Keratinocyte (primary cell): ENCODE measurements at regions not wholly inside any gene's neighbourhood (a gene's known extent, or its start where the extent isn't known, plus 50 kb on each side); places are given as distances from the start of the nearest gene placed in this dataset.

Experiments
- CTCF ChIP-seq, 3 experiments: IDR thresholded peaks in 1 of 3; conservative IDR thresholded peaks in 1 of 3; optimal IDR thresholded peaks in 1 of 3; 2 replicates in 2 of 3; 3 replicates in 1 of 3; pipeline versions ENCODE3 to v1.5.1; 2011; ENCODE audit warnings: low read length in 3 of 3, mild to moderate bottlenecking in 3 of 3, moderate library complexity in 2 of 3, control low read depth in 1 of 3, inconsistent platforms in 1 of 3; ENCODE audit not compliant: insufficient read depth in 2 of 3; ENCODE audit errors: extremely low read depth in 1 of 3
- EZH2 ChIP-seq: IDR thresholded peaks from one replicate; pipeline ENCODE4 v1.6.1; 2012; ENCODE audit warnings: inconsistent platforms, mild to moderate bottlenecking, low read length, moderate library complexity

DNA sequence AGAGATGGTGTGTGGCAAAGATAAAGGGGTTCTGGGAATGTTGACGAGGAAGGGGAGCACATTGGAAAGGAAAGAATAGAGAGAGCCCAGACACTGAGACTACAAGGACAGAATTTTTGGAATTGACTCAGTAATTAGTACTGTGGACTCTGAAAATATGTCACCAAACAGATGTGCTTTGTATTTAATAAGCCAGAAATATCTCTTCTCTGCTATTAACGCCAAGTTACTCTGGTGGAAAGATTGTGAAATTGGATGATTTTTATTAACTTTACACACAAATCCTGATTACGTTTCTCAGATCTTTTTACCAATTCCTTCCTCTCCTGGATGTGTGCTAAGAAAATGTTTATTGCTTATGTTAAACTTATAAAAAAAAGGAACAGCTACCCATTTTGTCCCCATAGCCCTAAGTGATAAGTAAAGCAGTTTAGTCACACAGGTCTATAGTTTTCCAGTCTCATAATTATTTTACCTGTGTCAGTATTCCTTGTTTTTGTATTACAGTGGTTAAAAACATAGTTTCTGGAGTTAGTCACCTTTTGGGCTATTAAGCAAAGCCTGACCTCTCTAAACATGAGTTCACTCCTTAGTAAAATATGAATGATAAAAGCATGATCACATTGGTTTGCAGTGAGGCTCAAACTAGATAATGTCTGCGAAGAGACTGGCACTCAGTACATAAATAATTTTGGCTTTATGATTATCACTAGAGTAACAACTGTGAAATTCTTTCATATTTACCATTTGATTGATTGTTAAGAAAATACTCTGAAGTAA lies 1068.3 kb downstream of the STIM2 start:
- no peak for TF ChIP-seq CTCF (optimal IDR thresholded peaks at IDR 0.05 in 1 of 3, IDR thresholded peaks at IDR 0.05 in 1 of 3, conservative IDR thresholded peaks at IDR 0.05 in 1 of 3; ENCODE audit: extremely low read depth in 1 of 3, insufficient read depth in 2 of 3, low read length in 3 of 3)
- TF ChIP-seq EZH2, result no peak
